D341Med (cell line): ENCODE measurements at regions not wholly inside any gene's neighbourhood (a gene's known extent, or its start where the extent isn't known, plus 50 kb on each side); places are given as distances from the start of the nearest gene placed in this dataset.

ENCODE experiments used
- DNase-seq: peaks from one replicate; pipeline ENCODE4 v3.0.0; 2012; ENCODE audit warnings: low spot score

GRCh38 chr2:191738003-191738402, 60.1 kb downstream of the NABP1 start:
- no peak for DNase-seq

GRCh38 chr2:191738667-191739066, 60.7 kb downstream of the NABP1 start:
- no peak for DNase-seq

DNA sequence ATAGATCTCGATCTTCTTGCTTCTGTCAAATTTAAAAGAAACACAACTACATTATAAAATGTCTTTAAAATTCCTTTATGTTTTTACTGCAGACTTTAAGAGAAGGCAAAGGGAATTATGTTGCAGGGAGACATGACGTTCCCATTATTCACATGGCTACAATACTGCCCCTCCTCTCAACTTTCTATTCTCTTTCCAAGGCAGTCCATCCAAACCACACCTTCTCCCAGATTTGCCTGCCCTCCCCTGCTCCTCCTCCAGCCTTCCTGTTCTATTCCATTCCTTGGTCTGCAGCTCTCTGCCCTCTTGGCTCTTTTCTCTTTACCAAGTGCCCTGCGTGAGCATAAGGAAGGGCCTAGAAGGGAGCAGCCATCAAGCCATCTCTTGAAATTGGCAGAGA, 61.3 kb downstream of the NABP1 start:
- no peak for DNase-seq

DNA sequence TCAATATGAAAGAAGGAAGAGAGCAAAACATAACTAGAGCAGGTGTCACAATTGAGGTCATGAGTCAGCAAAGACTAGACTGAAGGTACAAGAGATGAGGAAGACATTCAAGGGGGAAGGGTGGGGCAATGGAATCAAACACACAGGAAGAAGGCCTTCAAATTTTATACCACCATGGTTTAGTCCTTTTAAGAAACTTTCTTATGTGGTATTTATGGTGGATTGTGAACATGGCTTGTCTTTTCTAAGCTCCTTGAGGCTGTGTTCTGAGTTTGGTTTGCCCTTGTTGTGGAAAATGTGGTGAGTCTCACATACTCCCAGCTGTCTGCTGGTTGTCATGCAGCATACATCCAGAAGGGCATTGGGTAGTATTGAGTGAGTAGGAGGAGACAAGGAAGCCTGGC, 62.1 kb downstream of the NABP1 start:
- no peak for DNase-seq

DNA sequence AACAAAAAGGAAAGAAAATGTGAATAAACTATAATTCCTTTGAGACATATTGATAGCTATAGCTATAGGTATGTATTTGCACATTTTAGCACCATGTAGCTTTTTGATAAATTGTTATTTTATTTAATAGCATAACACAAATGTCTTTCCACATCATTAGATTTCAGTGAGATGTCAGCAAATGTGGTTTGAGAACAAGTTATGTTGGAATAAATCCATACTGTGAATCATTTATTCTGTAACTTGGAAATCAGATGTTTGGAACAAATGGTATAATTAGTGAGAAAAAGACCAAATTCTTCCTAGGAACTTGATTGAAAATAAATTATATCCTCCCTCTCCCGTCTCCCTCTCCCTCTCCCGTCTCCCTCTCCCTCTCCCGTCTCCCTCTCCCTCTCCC, 62.8 kb downstream of the NABP1 start:
- no peak for DNase-seq

DNA sequence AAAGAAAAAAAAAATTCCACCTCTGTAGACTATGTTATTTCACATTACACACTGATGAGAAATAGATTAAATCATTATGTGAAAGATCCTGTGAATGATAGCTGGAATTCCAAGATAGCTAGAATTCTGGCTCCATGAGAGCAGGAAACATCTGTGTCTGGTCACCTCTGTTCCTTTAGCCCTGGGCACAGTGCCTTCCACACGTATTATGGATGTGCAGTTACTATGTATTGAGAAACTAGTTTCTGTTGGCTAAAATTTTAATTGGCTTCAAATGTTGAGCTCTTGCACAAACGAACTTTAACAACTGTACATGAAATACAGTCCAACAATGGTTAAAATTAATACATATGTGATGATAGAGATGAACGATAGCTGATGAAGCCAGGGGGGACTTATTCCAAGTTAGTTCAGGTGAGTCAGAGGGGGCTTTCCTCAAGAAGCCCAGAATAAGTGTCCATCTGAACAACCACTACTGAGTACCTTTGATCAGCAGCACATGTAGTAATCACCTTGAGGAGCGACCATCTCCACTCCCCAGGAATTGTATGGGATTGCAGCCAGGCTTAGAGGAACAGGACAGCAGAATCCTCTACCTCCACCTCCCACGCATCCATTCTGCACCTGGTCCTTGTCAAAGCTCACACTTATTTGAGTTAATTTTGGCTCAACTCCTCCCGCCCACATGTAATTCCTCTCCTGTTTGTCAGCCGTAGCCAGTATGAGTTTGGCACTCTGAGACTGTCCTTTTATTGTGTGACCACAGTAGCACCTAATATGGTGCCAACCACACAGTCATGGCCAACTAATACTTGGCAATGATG, 68.6 kb downstream of the NABP1 start:
- no peak for DNase-seq

DNA sequence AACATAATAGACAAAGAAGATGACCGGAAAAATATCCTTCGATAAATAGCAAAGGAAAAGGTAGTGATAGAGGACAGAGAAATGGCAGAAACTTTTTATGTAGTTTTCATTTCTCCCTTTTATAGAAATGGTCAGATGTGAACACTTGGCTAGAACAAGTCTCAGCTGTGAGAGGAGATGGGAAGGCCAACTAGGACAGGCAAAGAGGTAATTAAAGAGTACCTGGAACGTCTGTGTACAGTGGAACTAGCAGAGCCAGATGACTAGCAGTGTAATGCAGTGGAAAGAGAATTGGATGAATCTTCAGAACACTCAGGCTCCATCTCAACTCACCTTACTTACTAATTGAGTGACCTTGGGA, 69.2 kb downstream of the NABP1 start:
- DNase-seq = no peak

- DNase-seq = no peak
Measured at GRCh38 chr2:191748059-191748461, 70.1 kb downstream of the NABP1 start.

GRCh38 chr2:191748528-191749180, 70.7 kb downstream of the NABP1 start:
- no peak for DNase-seq

- DNase-seq = no peak
Measured at GRCh38 chr2:191749181-191749540, 71.2 kb downstream of the NABP1 start.

DNA sequence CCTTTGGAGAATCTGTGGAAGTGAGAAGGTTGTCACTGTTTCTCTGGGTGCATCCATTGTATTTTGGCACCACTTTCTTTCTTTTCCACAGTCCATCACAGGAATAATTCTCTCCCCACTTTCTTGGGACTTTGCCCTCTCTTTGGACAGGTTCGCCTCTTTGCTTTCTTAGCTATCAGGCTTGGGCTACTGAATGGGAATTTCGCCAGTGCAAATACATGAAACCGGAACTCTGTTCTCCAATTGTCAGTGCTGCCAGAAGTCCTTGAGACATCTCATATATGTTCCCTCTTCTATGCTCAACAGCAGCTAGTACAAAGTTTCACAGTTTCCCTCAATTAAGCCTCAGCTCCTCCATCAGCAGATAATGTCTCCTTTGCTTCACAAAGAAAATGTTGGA, 76.2 kb downstream of the NABP1 start:
- no peak for DNase-seq

DNA sequence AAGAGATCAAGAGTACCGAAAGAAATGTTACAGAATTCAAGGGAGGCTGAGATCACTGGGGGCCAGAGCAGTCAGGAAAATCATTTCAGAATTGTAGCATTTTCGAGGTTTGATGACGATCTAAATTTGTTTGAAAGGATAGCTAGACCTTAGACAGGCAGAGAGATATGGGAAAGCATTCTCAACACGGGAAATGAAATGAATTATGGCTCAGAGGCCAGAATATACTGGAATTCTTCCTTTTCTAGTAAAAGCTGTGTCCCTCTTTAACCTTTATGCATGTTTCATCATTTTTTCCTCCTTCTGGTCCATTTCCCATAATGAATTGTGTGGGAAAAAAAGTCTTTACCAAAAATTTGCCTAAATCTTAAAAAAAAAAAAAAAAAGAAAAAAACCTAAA, 78.8 kb downstream of the NABP1 start:
- no peak for DNase-seq

- no peak for DNase-seq
Measured at GRCh38 chr2:191757208-191757607, 79.3 kb downstream of the NABP1 start.

- DNase-seq = peak; percentile 72
Measured at GRCh38 chr2:191758518-191759507, 80.9 kb downstream of the NABP1 start.

DNA sequence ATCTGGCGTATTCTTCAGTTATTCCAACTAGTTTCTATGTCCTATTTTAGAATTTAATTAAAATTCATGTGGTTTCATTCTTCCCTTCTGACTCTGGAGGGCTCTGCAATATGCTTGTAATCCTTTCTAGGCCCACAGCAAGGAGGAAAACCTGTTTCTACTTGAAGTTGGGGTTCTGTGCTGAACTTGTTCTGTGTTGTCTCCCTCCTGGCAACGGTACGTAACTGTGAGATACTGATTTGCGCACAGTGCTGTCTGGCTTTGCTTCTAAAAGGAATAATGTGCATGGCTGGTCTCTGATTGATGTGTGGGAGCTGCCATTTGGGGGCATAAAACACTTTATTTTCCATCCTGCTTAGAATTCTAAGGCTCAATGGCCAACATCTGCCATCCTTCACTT, 81.7 kb downstream of the NABP1 start:
- no peak for DNase-seq

- no peak for DNase-seq
Measured at GRCh38 chr2:191760655-191761262, 82.8 kb downstream of the NABP1 start.

- no peak for DNase-seq
Measured at GRCh38 chr2:191773136-191773535, 73.8 kb downstream of the CAVIN2 start.

DNA sequence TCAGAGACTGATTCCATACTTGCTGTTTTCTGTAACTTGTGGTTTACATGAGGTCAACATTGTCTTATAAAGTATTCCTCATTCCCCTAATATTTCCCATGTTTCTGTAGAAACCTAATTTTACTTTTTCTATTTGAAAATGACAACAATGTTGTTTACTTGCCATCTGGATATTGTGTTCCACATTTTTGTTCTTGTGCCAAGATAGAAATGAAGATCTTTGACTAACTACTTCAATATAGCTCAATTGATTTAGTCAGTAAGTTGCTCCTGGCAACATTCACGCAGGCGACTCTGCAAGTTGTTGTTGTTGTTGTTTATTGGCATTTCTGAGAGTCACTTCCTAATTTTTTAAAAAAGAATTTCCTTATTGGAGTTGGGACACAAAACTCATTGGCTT, 69.5 kb downstream of the CAVIN2 start:
- DNase-seq = no peak

- no peak for DNase-seq
Measured at GRCh38 chr2:191778041-191778440, 68.8 kb downstream of the CAVIN2 start.

DNA sequence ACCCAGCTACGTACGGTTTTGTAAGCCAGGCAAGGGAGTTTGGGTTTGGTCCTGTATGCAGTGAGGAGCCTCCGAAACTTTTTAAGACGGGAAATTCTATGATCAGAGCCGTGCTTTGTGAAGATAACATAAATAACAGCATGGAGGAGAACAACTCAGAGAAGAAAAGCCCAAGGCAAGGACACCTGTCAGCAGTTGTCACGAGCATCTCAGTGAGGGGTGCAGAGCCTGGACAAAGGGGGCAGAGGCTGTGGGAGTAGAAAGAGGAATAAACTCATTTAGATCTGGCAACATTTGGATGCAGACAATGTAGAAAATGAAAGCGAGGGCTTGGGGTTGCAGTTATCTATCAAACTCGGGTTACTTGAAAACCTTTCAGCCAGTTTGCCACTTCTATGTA, 64.5 kb downstream of the CAVIN2 start:
- DNase-seq = no peak

GRCh38 chr2:191783416-191783815, 63.5 kb downstream of the CAVIN2 start:
- no peak for DNase-seq
